ENCODE measurements at regions not wholly inside any gene's neighbourhood (a gene's known extent, or its start where the extent isn't known, plus 50 kb on each side); places are given as distances from the start of the nearest gene placed in this dataset.
"Not testable (repeated sequence)": the region's sequence is repeated elsewhere in the genome, so short reads cannot be mapped to it uniquely, and the experiment has no call there.

- Histone ChIP-seq H3K27me3 (ENCODE audit: control insufficient read depth, insufficient read depth, low read length, poor library complexity, severe bottlenecking) (peaks cover 10% of the 10 kb centered on the region), H3K9me3 (ENCODE audit: control insufficient read depth, low read length) (peaks cover 3% of the 10 kb centered on the region), H3K4me1 (ENCODE audit: control insufficient read depth, insufficient read depth, low read length) (no peaks in the 10 kb centered on the region), H3K4me3 (ENCODE audit: low read length) (no peak overlapping the region), H3K36me3 (ENCODE audit: control insufficient read depth, insufficient read depth, low read length) (no peaks in the 10 kb centered on the region), H3K9ac (ENCODE audit: extremely low read depth, low read length, poor library complexity, severe bottlenecking) (no peak overlapping the region), H3K27ac (ENCODE audit: low read depth, low read length) (no peak overlapping the region)
- Mint-ChIP-seq H3K27ac (no peak overlapping the region), H3K36me3 (ENCODE audit: low read depth) (no peaks in the 10 kb centered on the region), H3K9me3 (peaks cover 28% of the 10 kb centered on the region), H3K4me3 (no peak overlapping the region), H3K4me1 (no peaks in the 10 kb centered on the region), H3K27me3 (ENCODE audit: insufficient read depth) (peaks cover 39% of the 10 kb centered on the region)
- WGBS, 2 experiments (ENCODE audit: insufficient coverage in 1 of 2, insufficient read length in 1 of 2) = 95 to 97% methylated on average over 4 of the region's 4 CpGs
- no peak for TF ChIP-seq CTCF (conservative IDR thresholded peaks at IDR 0.05)
- peak; percentile 24 for DNase-seq
These were observed 152.6 kb downstream of the ABHD5 start for GRCh38 chr3:43843386-43843785.

- no peak for DNase-seq
- peaks cover 35% of the 10 kb centered on the region for H3K27me3 Mint-ChIP-seq (ENCODE audit: insufficient read depth)
- H3K9me3 Mint-ChIP-seq = peaks cover 29% of the 10 kb centered on the region
- H3K27ac ChIP-seq (ENCODE audit: low read depth, low read length) = no peak overlapping the region
- H3K4me1 ChIP-seq (ENCODE audit: control insufficient read depth, insufficient read depth, low read length) = no peaks in the 10 kb centered on the region
- H3K4me3 ChIP-seq (ENCODE audit: low read length) = no peak overlapping the region
- no peaks in the 10 kb centered on the region for H3K36me3 ChIP-seq (ENCODE audit: control insufficient read depth, insufficient read depth, low read length)
- H3K9me3 ChIP-seq (ENCODE audit: control insufficient read depth, low read length) = peaks cover 3% of the 10 kb centered on the region
- H3K9ac ChIP-seq (ENCODE audit: extremely low read depth, low read length, poor library complexity, severe bottlenecking) = no peak overlapping the region
- H3K4me3 Mint-ChIP-seq = no peak overlapping the region
- no peak for TF ChIP-seq CTCF (conservative IDR thresholded peaks at IDR 0.05)
- no peak overlapping the region for H3K27ac Mint-ChIP-seq
- no peaks in the 10 kb centered on the region for H3K36me3 Mint-ChIP-seq (ENCODE audit: low read depth)
- 80 to 92% methylated on average over 2 to 3 of the region's 3 CpGs for WGBS, 2 experiments (ENCODE audit: insufficient coverage in 1 of 2, insufficient read length in 1 of 2)
- no peaks in the 10 kb centered on the region for H3K4me1 Mint-ChIP-seq
- H3K27me3 ChIP-seq (ENCODE audit: control insufficient read depth, insufficient read depth, low read length, poor library complexity, severe bottlenecking) = peaks cover 10% of the 10 kb centered on the region
These were observed 154.0 kb downstream of the ABHD5 start for GRCh38 chr3:43844757-43845156.

GRCh38 chr3:43845553-43845952 is 154.8 kb downstream of the ABHD5 start:
- peaks cover 28% of the 10 kb centered on the region for H3K27me3 Mint-ChIP-seq (ENCODE audit: insufficient read depth)
- 88 to 100% methylated on average over 1 of the region's 1 CpG for WGBS, 2 experiments (ENCODE audit: insufficient coverage in 1 of 2, insufficient read length in 1 of 2)
- H3K4me3 Mint-ChIP-seq = not testable (repeated sequence)

GRCh38 chr3:43852066-43852465 is 161.3 kb downstream of the ABHD5 start:
- Histone ChIP-seq H3K9me3 (ENCODE audit: control insufficient read depth, low read length) (no peaks in the 10 kb centered on the region), H3K9ac (ENCODE audit: extremely low read depth, low read length, poor library complexity, severe bottlenecking) (no peak overlapping the region), H3K36me3 (ENCODE audit: control insufficient read depth, insufficient read depth, low read length) (no peaks in the 10 kb centered on the region), H3K27ac (ENCODE audit: low read depth, low read length) (no peak overlapping the region), H3K4me1 (ENCODE audit: control insufficient read depth, insufficient read depth, low read length) (peaks cover 2% of the 10 kb centered on the region), H3K27me3 (ENCODE audit: control insufficient read depth, insufficient read depth, low read length, poor library complexity, severe bottlenecking) (peaks cover 6% of the 10 kb centered on the region), H3K4me3 (ENCODE audit: low read length) (no peak overlapping the region)
- H3K4me1 Mint-ChIP-seq = peaks cover 21% of the 10 kb centered on the region
- no peak overlapping the region for H3K4me3 Mint-ChIP-seq
- H3K27me3 Mint-ChIP-seq (ENCODE audit: insufficient read depth) = peaks cover 23% of the 10 kb centered on the region
- 60 to 86% methylated on average over 1 of the region's 1 CpG for WGBS, 2 experiments (ENCODE audit: insufficient coverage in 1 of 2, insufficient read length in 1 of 2)
- TF ChIP-seq CTCF (conservative IDR thresholded peaks at IDR 0.05) = no peak
- peak; percentile 24 for DNase-seq
- no peaks in the 10 kb centered on the region for H3K36me3 Mint-ChIP-seq (ENCODE audit: low read depth)
- H3K9me3 Mint-ChIP-seq = peaks cover 18% of the 10 kb centered on the region
- H3K27ac Mint-ChIP-seq = no peak overlapping the region

More at GRCh38 chr3:43845553-43845952, 154.8 kb downstream of the ABHD5 start:
- H3K4me3 ChIP-seq (ENCODE audit: low read length); DNase-seq; H3K27me3 ChIP-seq (ENCODE audit: control insufficient read depth, insufficient read depth, low read length, poor library complexity, severe bottlenecking); H3K9ac ChIP-seq (ENCODE audit: extremely low read depth, low read length, poor library complexity, severe bottlenecking); H3K9me3 ChIP-seq (ENCODE audit: control insufficient read depth, low read length); H3K36me3 Mint-ChIP-seq (ENCODE audit: low read depth); H3K4me1 Mint-ChIP-seq; H3K4me1 ChIP-seq (ENCODE audit: control insufficient read depth, insufficient read depth, low read length); H3K27ac Mint-ChIP-seq; H3K27ac ChIP-seq (ENCODE audit: low read depth, low read length); H3K36me3 ChIP-seq (ENCODE audit: control insufficient read depth, insufficient read depth, low read length): not testable (repeated sequence)
- H3K9me3 Mint-ChIP-seq = peaks cover 29% of the 10 kb centered on the region
